Upper lobe of right lung (tissue), 1 donor: ENCODE measurements at regions not wholly inside any gene's neighbourhood (a gene's known extent, or its start where the extent isn't known, plus 50 kb on each side); places are given as distances from the start of the nearest gene placed in this dataset.

ENCODE experiments used
- ATAC-seq: fragments of 200-7000 bp; cut with Tn5 transposase; one replicate; pipeline ENCODE4 v1.9.1; 2020; ENCODE audit warnings: mild to moderate bottlenecking, moderate library complexity
- DNase-seq: peaks from one replicate; pipeline ENCODE4 v3.0.0-alpha.2; 2020
- H3K27ac ChIP-seq: fragments of 200-600 bp; one replicate; pipeline ENCODE4 v1.8.0; 2022
- H3K27me3 ChIP-seq: fragments of 200-600 bp; one replicate; pipeline ENCODE4 v1.8.0; 2022; ENCODE audit warnings: mild to moderate bottlenecking
- H3K36me3 ChIP-seq: fragments of 200-600 bp; one replicate; pipeline ENCODE4 v1.8.0; 2022
- H3K4me1 ChIP-seq: fragments of 200-600 bp; one replicate; pipeline ENCODE4 v1.8.0; 2022
- H3K4me3 ChIP-seq: fragments of 200-600 bp; one replicate; pipeline ENCODE4 v1.8.0; 2022; ENCODE audit warnings: mild to moderate bottlenecking
- H3K9me3 ChIP-seq: fragments of 200-600 bp; one replicate; pipeline ENCODE4 v1.8.0; 2022
- CTCF ChIP-seq: fragments of 200-600 bp; IDR thresholded peaks from one replicate; pipeline ENCODE4 v1.8.0; 2022; ENCODE audit warnings: antibody characterized with exemption
- intact Hi-C: fragments of 100-400 bp; cut with DNase I; formaldehyde crosslinking; loops from one replicate; pipeline ENCODE4 v1.11.0; 2022
- donor health status: DM: no; HTN: yes; CAD: no; lungs with severe emphysema.

- intact Hi-C loops, result no loop called here
- no peak for TF ChIP-seq CTCF
- DNase-seq, result no peak
These were observed 347.3 kb upstream of the NOCT start for GRCh38 chr4:138668309-138668708.

GRCh38 chr4:138666366-138666765 is 349.2 kb upstream of the NOCT start:
- H3K9me3 ChIP-seq, result no peaks in the 10 kb centered on the region
- intact Hi-C loops, result no loop called here
- H3K4me3 ChIP-seq, result no peak overlapping the region

More at GRCh38 chr4:138668309-138668708, 347.3 kb upstream of the NOCT start:
- Histone ChIP-seq H3K36me3 (no peaks in the 10 kb centered on the region), H3K4me1 (no peaks in the 10 kb centered on the region), H3K27ac (no peak overlapping the region), H3K4me3 (no peak overlapping the region), H3K27me3 (no peaks in the 10 kb centered on the region), H3K9me3 (no peaks in the 10 kb centered on the region)
- ATAC-seq, result no peak

GRCh38 chr4:138665851-138666250 is 349.7 kb upstream of the NOCT start:
- intact Hi-C loops, result no loop called here
- H3K27ac ChIP-seq, result no peak overlapping the region

More at GRCh38 chr4:138666366-138666765, 349.2 kb upstream of the NOCT start:
- TF ChIP-seq CTCF, result no peak
- Histone ChIP-seq H3K27me3 (no peaks in the 10 kb centered on the region), H3K4me1 (no peaks in the 10 kb centered on the region), H3K36me3 (no peaks in the 10 kb centered on the region), H3K27ac (no peak overlapping the region)
- DNase-seq (no peak), ATAC-seq (no peak)

GRCh38 chr4:138663883-138664282 is 351.7 kb upstream of the NOCT start:
- H3K9me3 ChIP-seq, result no peaks in the 10 kb centered on the region
- no peak for TF ChIP-seq CTCF
- no peak for DNase-seq
- no peaks in the 10 kb centered on the region for H3K36me3 ChIP-seq
- intact Hi-C loops, result no loop called here
- no peaks in the 10 kb centered on the region for H3K27me3 ChIP-seq
- no peak overlapping the region for H3K27ac ChIP-seq
- no peaks in the 10 kb centered on the region for H3K4me1 ChIP-seq
- ATAC-seq, result no peak
- H3K4me3 ChIP-seq, result no peak overlapping the region

More at GRCh38 chr4:138665851-138666250, 349.7 kb upstream of the NOCT start:
- Histone ChIP-seq H3K4me3 (no peak overlapping the region), H3K4me1 (no peaks in the 10 kb centered on the region), H3K9me3 (no peaks in the 10 kb centered on the region), H3K36me3 (no peaks in the 10 kb centered on the region), H3K27me3 (no peaks in the 10 kb centered on the region)
- ATAC-seq (no peak), DNase-seq (no peak)
- TF ChIP-seq CTCF, result no peak

- Histone ChIP-seq H3K36me3 (no peaks in the 10 kb centered on the region), H3K4me1 (no peaks in the 10 kb centered on the region), H3K9me3 (no peaks in the 10 kb centered on the region), H3K4me3 (no peak overlapping the region), H3K27me3 (no peaks in the 10 kb centered on the region), H3K27ac (no peak overlapping the region)
- no peak for TF ChIP-seq CTCF
- ATAC-seq, result no peak
- no peak for DNase-seq
- intact Hi-C loops, result no loop called here
These were observed 355.7 kb upstream of the NOCT start for GRCh38 chr4:138659812-138660316.
